GM23338 (cell line): ENCODE measurements at regions not wholly inside any gene's neighbourhood (a gene's known extent, or its start where the extent isn't known, plus 50 kb on each side); places are given as distances from the start of the nearest gene placed in this dataset.
"Not testable (repeated sequence)": the region's sequence is repeated elsewhere in the genome, so short reads cannot be mapped to it uniquely, and the experiment has no call there.

Experiments
- ATAC-seq: fragments of 200-7000 bp; cut with Tn5 transposase; 3 replicates; pipeline ENCODE4 v1.9.1; 2020
- DNase-seq: peaks from one replicate; pipeline ENCODE4 v3.0.0-alpha.2; 2015; ENCODE audit warnings: low spot score
- H2AFZ ChIP-seq: fragments of 200-600 bp; sonication (generic); 2 replicates; pipeline ENCODE4 v1.8.0; 2016; ENCODE audit warnings: antibody characterized with exemption, mild to moderate bottlenecking, moderate library complexity
- H3F3A ChIP-seq: fragments of 200-600 bp; sonication (generic); replicated peaks from 2 replicates; pipeline ENCODE4 v1.8.0; 2017; ENCODE audit warnings: antibody characterized with exemption, mixed run types, low read depth
- H3K27ac ChIP-seq: fragments of 200-600 bp; sonication (generic); 2 replicates; pipeline ENCODE4 v1.6.1; 2016; ENCODE audit warnings: low read depth
- H3K27me3 ChIP-seq: fragments of 200-600 bp; sonication (generic); 2 replicates; pipeline ENCODE4 v1.8.0; 2016; ENCODE audit warnings: mild to moderate bottlenecking, mixed run types, moderate library complexity; ENCODE audit not compliant: insufficient read depth
- H3K36me3 ChIP-seq: fragments of 200-600 bp; sonication (generic); 2 replicates; pipeline ENCODE4 v1.8.0; 2016; ENCODE audit warnings: mild to moderate bottlenecking; ENCODE audit not compliant: insufficient read depth
- H3K4me1 ChIP-seq: fragments of 200-600 bp; sonication (generic); 2 replicates; pipeline ENCODE4 v1.8.0; 2016; ENCODE audit warnings: mild to moderate bottlenecking, moderate library complexity; ENCODE audit not compliant: insufficient read depth
- H3K4me2 ChIP-seq: fragments of 200-600 bp; sonication (generic); 2 replicates; pipeline ENCODE4 v1.7.1; 2017; ENCODE audit warnings: mixed run types
- H3K4me3 ChIP-seq: fragments of 200-600 bp; sonication (generic); 2 replicates; pipeline ENCODE4 v1.6.1; 2016; ENCODE audit warnings: mixed run types
- H3K79me2 ChIP-seq: fragments of 200-600 bp; sonication (generic); replicated peaks from 2 replicates; pipeline ENCODE4 v1.8.0; 2017; ENCODE audit warnings: mild to moderate bottlenecking; ENCODE audit not compliant: insufficient read depth
- H3K9me2 ChIP-seq: fragments of 200-600 bp; sonication (generic); 2 replicates; pipeline ENCODE4 v1.8.0; 2017; ENCODE audit not compliant: insufficient read depth
- H4K20me1 ChIP-seq: fragments of 200-600 bp; sonication (generic); replicated peaks from 2 replicates; pipeline ENCODE4 v1.8.0; 2017; ENCODE audit warnings: mild to moderate bottlenecking; ENCODE audit not compliant: insufficient read depth
- H3K27ac Mint-ChIP-seq: 2 replicates; pipeline ENCODE4 v1.8.0; 2020; ENCODE audit warnings: inconsistent platforms, mild to moderate bottlenecking, moderate library complexity, mixed read lengths
- H3K27me3 Mint-ChIP-seq: 3 replicates; pipeline ENCODE4 v1.8.0; 2022; ENCODE audit warnings: low read depth, mild to moderate bottlenecking, moderate library complexity, mixed read lengths, inconsistent platforms; ENCODE audit not compliant: insufficient read depth, poor library complexity
- H3K36me3 Mint-ChIP-seq: 3 replicates; pipeline ENCODE4 v1.8.0; 2021; ENCODE audit warnings: low read depth, mild to moderate bottlenecking, inconsistent platforms, moderate library complexity, mixed read lengths
- H3K4me1 Mint-ChIP-seq: 3 replicates; pipeline ENCODE4 v1.8.0; 2020; ENCODE audit warnings: mild to moderate bottlenecking, inconsistent platforms, mixed read lengths
- H3K4me3 Mint-ChIP-seq: 3 replicates; pipeline ENCODE4 v1.8.0; 2021; ENCODE audit warnings: moderate library complexity, mild to moderate bottlenecking, inconsistent platforms, mixed read lengths
- H3K9me3 Mint-ChIP-seq: 3 replicates; pipeline ENCODE4 v1.8.0; 2020; ENCODE audit warnings: moderate library complexity, mild to moderate bottlenecking, inconsistent platforms, mixed read lengths
- EZH2phosphoT487 ChIP-seq: fragments of 200-600 bp; sonication (generic); IDR thresholded peaks from one replicate; pipeline ENCODE4 v1.8.1; 2018; ENCODE audit warnings: antibody characterized with exemption; ENCODE audit not compliant: unreplicated experiment
- NANOG ChIP-seq: IDR thresholded peaks from 2 replicates; pipeline ENCODE4 v1.6.1; 2016; ENCODE audit warnings: antibody characterized with exemption, borderline replicate concordance
- POLR2AphosphoS5 ChIP-seq: IDR thresholded peaks from 2 replicates; pipeline ENCODE4 v1.6.1; 2016; ENCODE audit warnings: antibody characterized with exemption, low read depth
- STAT1 ChIP-seq: IDR thresholded peaks from one replicate; pipeline ENCODE4 v1.6.1; 2016; ENCODE audit warnings: antibody characterized with exemption; ENCODE audit not compliant: unreplicated experiment
- ZNF114 ChIP-seq: fragments of 250-450 bp; sonication (Bioruptor Pico); IDR thresholded peaks from 2 replicates; pipeline ENCODE4 v1.5.0; 2020; ENCODE audit warnings: mild to moderate bottlenecking, moderate library complexity

DNA sequence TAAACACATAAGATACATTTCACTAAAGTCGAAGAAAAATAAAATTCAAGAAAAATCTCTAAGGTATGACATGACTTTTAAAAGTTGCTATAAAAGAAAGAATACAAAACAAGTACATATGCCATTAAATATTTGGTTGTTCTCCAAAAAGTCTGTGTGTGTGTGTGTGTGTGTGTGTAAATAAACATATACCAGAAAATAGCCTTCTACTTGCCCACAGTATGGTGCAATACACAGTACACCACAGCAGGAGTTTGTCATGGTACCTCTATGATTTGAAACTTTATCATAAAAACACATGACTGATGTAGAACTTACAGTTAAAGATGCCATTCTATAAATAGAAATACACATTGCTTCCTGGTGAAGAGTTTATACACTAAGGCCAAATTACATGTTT lies 692.7 kb upstream of the MGAT4C start:
- no peak overlapping the region for H3K27ac ChIP-seq
- no peaks in the 10 kb centered on the region for H3K9me2 ChIP-seq
- H3K4me1 Mint-ChIP-seq: peaks cover 33% of the 10 kb centered on the region
- ATAC-seq (no peak), DNase-seq (no peak)
- no peak overlapping the region for H3K4me3 Mint-ChIP-seq
- H3K27me3 ChIP-seq: no peaks in the 10 kb centered on the region
- H3K36me3 Mint-ChIP-seq: 0 out of 3 replicates have a peak, but pooled peaks cover under 1% of the 10 kb centered on the region
- H3K36me3 ChIP-seq: no peaks in the 10 kb centered on the region
- H4K20me1 ChIP-seq: no peaks in the 10 kb centered on the region
- no peak overlapping the region for H3K27ac Mint-ChIP-seq
- H3K27me3 Mint-ChIP-seq: no peaks in the 10 kb centered on the region
- H3K9me3 Mint-ChIP-seq: no peaks in the 10 kb centered on the region
- H2AFZ ChIP-seq: no peak overlapping the region
- no peaks in the 10 kb centered on the region for H3K79me2 ChIP-seq
- no peak overlapping the region for H3K4me3 ChIP-seq
- no peak for TF ChIP-seq STAT1
- no peak for TF ChIP-seq EZH2phosphoT487
- TF ChIP-seq POLR2AphosphoS5: no peak
- no peak for TF ChIP-seq ZNF114 (CRISPR knock-in tag)
- H3F3A ChIP-seq: no peaks in the 10 kb centered on the region
- H3K4me1 ChIP-seq: peaks cover 34% of the 10 kb centered on the region
- H3K4me2 ChIP-seq: no peak overlapping the region

DNA sequence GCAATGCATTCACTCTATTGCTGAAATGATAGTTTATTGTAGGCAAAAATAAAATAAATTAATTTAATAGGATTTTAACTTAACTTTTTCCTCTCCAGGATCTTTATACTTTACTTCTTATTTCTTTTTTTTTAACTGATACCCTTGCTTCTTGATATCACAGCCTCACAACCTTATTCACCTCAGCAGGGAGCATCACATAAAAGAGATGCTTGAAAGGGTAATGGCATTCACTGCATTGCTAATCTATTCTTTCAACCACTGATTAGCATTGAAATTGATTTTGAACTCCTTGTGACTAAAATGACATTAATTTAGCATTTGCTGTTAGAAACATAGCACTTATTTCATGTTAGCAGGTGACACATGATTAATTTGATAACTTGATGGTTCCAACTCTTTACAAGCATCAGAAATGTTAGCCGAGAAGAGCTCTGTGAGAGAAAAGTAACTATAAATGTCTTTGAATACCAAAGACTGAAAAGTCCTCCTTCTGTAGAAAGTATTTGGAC lies 689.5 kb upstream of the MGAT4C start:
- Histone ChIP-seq H3F3A (no peaks in the 10 kb centered on the region), H3K36me3 (no peaks in the 10 kb centered on the region), H2AFZ (no peak overlapping the region), H4K20me1 (no peaks in the 10 kb centered on the region), H3K27ac (0 out of 2 replicates have a peak overlapping the region, but pooled peaks have one; percentile 2), H3K9me2 (no peaks in the 10 kb centered on the region), H3K4me3 (no peak overlapping the region), H3K4me2 (peak overlapping the region; percentile 46; the same call in 1 of the 2 replicates), H3K4me1 (peaks cover 43% of the 10 kb centered on the region), H3K27me3 (no peaks in the 10 kb centered on the region), H3K79me2 (no peaks in the 10 kb centered on the region)
- DNase-seq (peak; percentile 65), ATAC-seq (peak; percentile 62)
- H3K36me3 Mint-ChIP-seq: peaks cover 26% of the 10 kb centered on the region
- peaks cover 42% of the 10 kb centered on the region for H3K4me1 Mint-ChIP-seq
- no peaks in the 10 kb centered on the region; the same call in 1 of the 3 replicates for H3K9me3 Mint-ChIP-seq
- peak overlapping the region; percentile 37; the same call in 2 of the 3 replicates for H3K4me3 Mint-ChIP-seq
- H3K27me3 Mint-ChIP-seq: peaks cover 9% of the 10 kb centered on the region
- TF ChIP-seq NANOG (peak; percentile 80), POLR2AphosphoS5 (no peak)
- peak overlapping the region; percentile 75 for H3K27ac Mint-ChIP-seq

DNA sequence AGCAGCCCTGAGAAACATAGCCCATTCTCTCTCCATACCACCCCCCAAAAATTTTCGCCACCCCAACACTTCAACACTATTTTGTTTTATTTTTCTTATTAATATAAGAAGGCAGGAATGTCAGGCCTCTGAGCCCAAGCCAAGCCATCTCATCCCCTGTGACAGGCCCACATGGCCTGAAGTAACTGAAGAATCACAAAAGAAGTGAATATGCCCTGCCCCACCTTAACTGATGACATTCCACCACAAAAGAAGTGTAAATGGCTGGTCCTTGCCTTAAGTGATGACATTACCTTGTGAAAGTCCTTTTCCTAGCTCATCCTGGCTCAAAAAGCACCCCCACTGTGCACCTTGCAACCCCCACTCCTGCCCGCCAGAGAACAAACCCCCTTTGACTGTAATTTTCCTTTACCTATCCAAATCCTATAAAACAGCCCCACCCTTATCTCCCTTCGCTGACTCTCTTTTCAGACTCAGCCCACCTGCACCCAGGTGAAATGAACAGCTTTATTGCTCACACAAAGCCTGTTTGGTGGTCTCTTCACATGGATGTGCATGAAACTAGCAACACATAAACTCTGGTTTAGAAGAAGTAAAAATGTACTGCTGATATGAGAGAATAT lies 688.1 kb upstream of the MGAT4C start:
- not testable (repeated sequence) for H2AFZ ChIP-seq, H3K79me2 ChIP-seq, H3K27me3 ChIP-seq, DNase-seq, ATAC-seq, H3K9me2 ChIP-seq, H3F3A ChIP-seq, H3K27me3 Mint-ChIP-seq, H4K20me1 ChIP-seq, H3K36me3 ChIP-seq
- Mint-ChIP-seq H3K4me1 (peaks cover 41% of the 10 kb centered on the region), H3K4me3 (peak overlapping the region; percentile 23; the same call in 2 of the 3 replicates), H3K27ac (peak overlapping the region; percentile 79), H3K9me3 (peaks cover 12% of the 10 kb centered on the region), H3K36me3 (peaks cover 39% of the 10 kb centered on the region)
- Histone ChIP-seq H3K4me3 (peak overlapping the region; percentile 18), H3K27ac (peak overlapping the region; percentile 97), H3K4me2 (peak overlapping the region; percentile 61; the same call in 1 of the 2 replicates), H3K4me1 (peaks cover 43% of the 10 kb centered on the region)
- peak; percentile 65; the same call in 1 of the 2 replicates for TF ChIP-seq NANOG
